GM18517 (cell line): ENCODE measurements at regions not wholly inside any gene's neighbourhood (a gene's known extent, or its start where the extent isn't known, plus 50 kb on each side); places are given as distances from the start of the nearest gene placed in this dataset.

Experiments used
- ATAC-seq: cut with Tn5 transposase; IDR thresholded peaks from one replicate; pipeline ENCODE4 v1.9.1; 2021; ENCODE audit warnings: mild to moderate bottlenecking, moderate library complexity; ENCODE audit not compliant: unreplicated experiment

DNA sequence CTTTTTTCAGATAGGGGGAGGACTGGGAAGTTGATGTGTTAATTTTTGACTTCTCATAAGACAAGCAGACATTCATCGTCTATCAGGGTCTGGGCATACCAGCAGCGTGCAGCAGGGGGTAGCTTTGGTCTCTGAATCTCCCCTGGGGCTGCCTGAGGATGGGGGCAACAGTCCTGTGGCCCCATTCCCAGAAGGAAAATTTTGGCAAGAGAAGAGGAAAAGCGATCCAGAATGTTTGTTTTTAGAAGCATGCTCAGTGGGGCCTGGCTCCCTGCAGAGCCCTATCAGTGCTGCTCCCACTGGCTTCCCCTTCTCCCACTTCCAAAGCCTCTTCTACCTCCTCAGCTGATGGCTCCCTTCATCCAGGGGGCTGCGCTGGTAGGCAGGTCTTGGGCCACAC is 194.8 kb upstream of the IL12B start:
- ATAC-seq: no peak

DNA sequence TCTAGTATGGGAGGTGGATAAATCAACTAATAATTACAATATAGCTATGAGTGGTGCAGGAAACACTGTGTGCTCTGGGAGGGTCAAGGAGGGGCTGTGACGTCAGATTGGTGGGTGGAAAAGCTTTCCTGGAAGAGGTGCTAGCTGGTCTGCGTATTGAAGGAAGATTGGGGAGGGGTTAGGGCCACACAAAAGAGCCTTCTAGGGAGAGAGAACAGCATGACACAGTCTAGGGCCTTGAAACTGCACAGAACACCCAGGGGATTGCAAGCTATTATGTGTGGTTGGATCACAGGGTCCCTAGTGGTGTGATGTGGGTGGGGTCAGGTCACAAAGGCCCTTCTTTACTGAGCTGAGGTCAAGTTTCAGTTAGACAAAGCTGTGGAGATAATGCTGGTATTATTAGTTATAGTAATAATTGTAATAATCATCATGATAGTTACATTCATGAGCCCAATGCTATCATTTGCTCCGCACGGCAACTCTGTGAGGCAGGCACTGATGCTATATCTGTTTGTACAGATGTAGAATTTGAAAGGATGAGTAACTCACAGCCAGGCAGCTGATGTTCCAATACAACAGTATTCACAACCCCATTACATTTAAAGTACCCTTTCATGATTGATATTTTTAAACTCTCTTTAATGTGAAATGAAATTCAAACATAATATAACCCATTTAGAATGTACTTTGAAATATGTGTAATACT is 197.4 kb upstream of the IL12B start:
- no peak for ATAC-seq

DNA sequence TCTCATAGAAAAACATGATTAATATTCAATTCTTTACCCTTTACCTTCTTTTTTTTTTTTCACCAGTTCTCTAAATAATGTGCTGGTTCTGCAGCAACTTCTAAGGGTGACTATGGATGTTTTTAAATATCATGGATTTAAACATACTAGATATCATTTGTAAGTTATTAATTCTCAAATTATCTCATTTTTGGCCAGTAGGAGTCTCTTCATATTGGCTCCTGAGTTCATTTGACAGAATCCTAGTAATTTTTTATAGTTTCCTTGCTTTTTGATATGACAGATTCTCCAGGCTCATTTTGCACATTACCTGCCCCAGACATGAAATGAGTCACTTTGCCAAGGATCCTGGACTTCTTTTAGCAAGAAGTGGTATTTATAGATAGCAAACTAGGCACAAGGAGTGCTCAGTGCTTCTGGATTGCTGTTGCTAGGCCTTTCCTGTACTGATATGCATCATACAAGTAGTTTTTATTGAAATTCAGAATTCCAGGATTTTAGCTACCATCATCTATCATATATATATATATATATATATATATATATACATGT is 201.3 kb upstream of the IL12B start:
- ATAC-seq: no peak

DNA sequence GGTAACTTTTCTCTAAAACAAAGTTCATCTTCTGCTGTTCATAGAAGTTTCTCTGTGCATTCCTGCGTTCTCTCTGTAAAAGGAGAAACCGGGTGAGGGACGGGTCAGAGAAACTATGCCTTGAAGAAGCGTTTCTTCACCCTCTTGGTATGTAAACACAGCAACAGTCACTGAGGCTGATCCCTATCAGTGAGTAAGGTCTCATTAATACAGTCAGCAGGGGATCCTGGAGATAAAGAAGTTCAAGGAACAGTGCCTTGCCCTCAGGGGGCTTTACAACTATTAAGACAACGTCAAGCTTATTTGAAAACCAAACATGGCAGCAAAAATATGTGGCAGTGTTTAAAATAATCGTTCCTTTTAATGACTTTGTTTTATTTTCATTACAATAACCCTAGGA is 202.9 kb upstream of the IL12B start:
- no peak for ATAC-seq

DNA sequence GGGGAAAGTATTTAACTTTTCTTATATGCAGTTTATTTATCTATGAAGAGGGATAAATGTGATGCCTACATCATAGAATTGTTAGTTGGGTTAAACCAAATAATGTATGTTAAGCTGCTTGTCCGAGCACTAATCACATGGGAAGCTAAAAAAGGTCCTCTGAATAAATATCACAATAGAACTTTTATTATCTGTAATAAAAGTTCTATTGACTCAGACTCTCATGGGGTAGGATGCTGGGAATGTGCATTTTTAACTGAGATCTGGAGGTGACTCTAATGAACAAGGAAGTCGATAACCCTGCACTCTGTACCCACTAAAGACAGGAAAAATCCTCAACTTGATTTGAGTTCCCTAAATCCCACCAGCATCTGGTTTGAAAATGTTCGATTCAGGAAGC is 205.9 kb upstream of the IL12B start:
- no peak for ATAC-seq

DNA sequence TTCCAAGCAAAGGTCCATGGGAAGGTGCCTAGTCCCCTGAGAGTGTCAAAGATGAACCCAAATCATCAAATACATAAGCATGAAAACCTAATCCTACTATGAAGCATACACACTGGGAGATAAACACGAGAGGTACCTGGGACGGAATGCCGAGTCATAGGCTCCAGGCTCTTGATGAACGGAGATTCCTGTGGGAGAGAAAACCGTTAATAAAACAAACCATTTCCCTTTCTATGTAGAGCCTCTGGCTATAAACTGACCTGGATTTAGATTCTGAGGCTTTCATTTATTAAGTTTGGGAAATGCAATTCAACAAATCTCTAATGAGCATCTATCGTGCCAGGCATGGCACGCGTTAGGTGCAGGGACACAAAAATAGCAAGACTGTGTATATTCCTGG is 206.4 kb upstream of the IL12B start:
- no peak for ATAC-seq

DNA sequence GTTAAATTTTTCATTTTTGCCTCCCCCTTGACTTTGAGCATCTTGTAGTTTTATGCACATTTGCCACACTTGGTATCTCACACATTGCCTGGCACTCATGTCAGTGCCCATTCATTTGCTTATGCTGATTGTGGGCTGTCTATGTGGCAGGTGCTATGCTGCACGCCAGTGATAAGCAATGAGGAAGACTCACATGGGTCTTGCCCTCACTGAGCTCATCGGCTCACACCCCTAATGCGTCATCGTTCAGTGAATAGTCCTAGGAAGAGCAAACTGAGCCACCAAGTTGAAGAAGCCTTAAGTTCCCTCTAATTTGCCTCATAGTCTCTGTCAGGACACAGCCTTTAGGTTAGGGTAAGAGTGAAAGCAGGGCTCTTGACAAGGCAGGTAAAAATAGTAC is 209.4 kb upstream of the IL12B start:
- no peak for ATAC-seq

DNA sequence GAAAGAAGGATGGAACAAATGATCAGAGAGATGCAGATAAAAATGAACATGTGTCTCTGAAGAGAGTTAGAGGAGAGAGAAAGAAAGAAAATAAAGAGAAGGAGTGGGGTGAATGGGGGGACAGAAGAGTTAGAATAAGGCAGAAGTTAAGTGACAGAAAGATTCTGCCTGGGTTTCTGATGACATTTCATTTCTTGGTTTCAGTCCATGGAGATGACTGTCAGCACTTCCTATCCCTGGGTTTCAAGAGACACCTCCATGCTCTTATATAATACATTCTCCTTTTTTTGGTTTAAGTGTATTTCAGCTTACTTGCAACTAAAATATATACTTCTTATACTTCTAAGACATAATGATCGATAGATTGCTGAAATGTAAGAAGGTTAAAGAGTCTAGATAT is 213.0 kb upstream of the IL12B start:
- no peak for ATAC-seq

DNA sequence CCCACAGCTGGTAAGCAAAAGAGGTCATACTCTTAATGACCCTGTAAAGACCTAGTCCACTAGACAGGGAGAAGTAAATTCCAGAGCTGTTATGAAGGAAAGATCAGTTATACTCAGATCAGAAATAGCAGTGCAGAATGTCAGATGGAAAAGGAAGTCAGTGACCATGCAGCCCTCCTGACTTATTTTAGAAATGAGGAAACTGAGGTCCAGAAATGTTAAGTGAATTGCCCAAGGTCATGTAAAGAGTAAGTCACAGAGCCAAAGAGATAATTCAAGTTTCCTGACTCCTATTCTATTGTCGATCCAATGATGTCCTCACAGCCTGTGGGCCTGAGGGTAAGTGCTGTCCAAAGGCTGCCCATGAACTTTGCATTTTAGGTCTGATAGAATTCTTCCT is 214.9 kb upstream of the IL12B start:
- ATAC-seq: no peak

DNA sequence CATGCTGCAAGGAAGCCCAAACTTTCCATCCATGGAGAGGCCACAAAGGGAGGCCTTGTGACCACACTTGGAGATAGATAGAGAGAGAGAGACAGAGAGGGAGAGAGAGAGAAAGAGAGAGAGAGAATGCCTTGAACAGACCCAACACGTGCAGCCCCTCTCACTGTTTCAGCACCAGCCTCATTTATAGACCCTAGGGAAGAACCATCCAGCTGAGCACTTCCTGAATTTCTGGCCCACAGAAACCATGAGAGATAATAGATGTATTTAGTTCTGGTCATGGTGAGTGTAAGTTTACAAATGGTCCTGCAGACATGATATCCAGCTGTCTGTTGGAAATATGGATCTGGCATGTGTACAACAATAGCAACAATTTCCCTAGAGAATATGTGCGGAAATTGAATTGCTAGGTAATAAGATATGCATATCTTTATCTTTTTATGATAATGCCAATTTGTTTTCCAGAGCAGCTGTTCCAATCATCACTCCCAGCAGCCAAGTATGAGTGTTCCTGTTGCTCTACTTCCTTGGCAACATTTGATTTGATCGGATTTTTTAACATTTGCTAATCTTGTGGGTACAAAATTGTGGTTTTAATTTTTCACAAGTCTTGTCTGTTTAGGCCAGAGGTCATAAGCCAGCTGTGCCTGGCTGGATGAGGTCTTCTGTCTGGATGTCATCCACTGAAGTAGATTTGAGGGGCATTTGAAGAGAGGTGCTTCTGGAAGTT is 217.3 kb upstream of the IL12B start:
- ATAC-seq: no peak

DNA sequence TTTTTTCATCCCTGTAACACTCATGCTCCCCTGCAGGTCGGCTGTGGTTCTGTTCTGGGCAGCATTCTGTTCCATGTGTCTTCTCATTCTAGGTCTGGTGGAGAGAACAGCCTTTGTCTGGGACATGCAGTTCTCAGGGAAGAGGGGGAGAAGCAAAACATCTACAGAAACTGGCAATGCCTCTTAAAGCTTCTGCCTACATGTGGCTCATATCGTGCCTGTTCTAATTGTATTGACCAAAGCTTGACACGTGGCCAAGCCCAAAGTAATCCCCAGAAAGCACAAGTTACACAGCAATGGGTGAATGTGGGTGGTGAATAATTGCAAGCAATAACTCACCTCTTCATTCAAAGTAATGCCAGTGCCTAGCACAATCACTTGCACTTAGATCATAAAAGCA is 218.2 kb upstream of the IL12B start:
- ATAC-seq: no peak

DNA sequence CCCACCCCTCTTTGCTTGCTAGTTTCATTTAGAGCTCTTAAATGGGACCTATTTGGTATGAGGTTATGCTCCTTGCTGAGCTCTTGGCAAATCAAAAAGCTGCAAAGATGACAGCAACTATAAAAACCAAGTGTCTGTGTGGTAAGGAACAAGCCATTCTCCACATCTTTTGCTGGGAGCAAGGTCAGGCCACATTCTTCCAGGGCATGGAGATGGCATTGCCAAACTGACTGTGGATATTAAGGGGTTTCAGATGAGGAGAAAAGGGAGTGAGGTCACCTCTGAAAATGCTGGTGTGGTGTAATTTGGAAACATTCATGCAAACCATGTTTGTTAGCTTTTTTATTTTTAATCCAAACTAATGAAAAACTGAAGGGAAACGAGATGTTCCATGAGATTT is 218.8 kb upstream of the IL12B start:
- no peak for ATAC-seq

DNA sequence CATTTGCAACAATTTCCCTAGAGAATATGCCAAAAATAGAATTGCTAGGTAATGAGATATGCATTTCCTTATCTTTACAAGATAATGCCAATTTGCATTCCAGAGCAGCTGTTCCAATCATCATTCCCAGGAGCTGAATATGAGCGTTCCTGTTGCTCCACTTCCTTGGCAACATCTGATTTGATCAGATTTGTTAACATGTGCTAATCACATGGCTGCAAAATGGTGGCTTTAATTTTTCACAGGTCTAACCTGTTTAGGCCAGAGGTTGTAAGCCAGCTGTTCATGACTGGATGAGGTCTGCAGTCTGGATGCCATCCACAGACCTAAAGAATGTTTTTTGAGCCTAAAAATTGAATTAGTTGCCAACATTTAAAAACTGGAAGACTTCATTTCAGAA is 220.7 kb upstream of the IL12B start:
- ATAC-seq: no peak

DNA sequence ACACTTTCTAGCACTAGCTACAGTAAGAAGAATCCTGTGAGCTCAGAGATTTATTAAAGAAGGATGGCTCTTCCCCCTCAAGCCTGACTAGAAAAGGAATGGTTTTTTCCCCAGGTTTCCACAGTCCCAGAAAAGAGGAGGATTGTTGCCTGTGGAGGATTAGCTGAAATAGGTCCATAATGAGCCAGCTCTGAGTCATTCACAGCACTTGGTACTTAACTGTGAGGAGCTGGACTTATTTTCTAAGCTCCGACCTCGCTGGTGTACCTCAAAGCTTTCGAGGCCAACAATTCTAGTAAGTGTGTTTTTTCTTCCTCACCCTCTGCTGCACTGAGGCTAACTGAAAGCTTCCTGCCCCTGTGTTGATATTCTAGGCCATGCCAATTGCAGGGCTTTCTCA is 222.5 kb upstream of the IL12B start:
- ATAC-seq: no peak

DNA sequence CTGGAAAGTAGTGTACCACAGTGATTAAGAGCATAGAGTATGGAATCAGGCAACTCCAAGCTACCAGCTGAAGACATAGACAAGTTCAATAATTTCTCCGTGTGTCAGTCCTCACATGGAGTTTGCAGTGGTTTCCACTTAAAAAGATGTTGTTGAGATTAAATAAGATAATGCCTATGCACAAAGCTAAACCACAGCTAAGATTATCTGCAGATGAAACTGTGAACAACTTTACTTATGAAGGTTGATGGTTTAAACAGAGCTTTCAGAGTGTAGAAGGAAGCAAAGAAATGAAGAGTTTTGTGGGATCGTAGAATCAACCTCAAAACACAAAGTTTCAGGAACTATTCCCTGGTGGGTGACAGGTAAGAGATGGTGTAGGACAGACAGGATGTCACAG is 223.5 kb upstream of the IL12B start:
- ATAC-seq: no peak

DNA sequence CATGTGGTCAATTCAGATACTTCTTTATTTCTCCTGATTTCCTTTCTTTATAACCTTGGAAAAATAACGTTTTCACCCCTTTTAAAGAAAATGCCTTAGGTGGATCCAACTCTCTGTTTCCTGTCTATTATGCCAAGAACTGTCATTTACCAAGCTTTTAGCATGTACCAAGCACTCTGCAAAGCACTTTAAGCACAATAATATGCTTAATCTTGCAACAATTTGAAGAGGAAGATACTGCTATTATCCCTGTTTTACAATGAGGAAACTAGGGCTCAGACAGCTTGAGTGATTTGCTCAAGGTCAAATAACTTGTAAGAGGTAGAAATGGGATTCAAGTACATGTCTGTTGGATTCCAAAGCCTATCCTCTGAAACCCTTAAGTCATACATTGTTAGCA is 224.8 kb upstream of the IL12B start:
- no peak for ATAC-seq

DNA sequence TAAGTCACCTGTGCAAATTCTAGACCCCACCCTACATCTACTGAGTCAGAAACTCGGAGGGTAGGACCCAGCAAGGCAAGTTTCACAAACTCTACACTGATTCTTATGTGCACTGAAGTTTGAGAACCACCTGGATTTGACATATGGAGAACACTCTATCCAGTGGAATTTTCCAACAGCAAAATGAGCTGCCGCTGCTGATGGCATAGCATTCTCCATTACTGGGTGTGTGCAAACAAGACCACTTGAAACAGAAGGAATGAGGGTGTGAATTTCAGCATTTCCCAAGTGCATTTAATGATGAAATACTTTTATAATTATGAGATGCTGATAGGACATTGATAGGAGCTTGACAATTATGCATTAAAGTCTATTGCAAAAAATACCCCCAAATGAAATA is 229.1 kb upstream of the IL12B start:
- ATAC-seq: no peak

DNA sequence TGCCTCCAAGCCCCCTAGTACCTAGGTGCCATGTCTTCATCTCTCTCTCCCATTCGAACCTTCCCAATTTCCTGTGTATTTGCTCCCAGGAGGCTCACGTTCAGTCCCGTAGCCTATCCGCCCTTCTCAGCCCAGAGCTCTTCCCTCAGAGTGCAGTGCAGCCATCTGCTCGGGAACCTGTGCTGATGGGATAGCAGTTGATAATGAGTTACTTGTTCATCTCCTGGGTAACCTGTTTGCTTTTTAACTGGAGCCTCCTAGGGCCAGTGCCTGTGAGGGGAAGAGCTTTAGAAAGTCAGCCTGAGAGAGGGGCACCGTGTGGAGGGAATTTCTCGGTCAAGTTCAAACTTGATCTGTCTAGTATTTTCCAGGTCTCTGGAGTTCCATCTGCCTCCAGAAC is 229.8 kb upstream of the IL12B start:
- no peak for ATAC-seq

DNA sequence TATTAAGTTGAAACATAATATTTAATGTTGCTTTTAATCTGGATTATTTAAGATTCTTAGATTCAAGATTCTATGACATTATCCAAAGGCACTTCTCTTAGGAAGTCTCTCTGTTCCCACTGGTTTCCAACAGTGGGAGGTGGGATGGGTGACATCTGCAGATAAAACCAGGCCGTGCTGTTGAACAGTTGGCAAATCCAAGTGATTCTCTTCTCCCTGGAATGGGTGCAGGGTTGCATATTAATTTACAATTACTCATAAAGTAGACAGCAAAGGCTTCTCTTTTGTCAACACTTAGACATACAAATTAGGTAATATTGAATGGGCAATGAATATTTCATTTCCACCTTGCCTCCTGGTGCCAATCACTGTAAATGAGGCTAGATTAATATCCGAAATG is 233.7 kb upstream of the IL12B start:
- no peak for ATAC-seq

DNA sequence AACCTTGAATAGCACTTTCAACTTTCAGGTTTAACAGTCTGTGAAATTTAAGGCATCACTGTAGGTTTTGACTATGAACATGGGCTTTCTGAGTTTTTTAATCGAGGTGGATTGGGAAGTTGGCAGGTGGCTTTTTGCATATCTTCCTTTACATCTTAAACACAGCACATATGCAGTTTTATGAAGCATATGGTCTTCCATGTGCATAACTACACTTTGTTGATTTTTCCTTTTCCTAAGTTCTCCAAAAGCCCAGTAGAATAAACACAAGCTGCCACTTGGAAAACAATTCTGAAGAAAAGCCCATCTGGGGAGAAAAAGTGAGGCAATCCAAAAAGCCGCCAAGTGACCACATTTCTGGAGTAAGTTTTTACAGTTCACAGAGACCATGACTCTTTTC is 236.5 kb upstream of the IL12B start:
- ATAC-seq: no peak

DNA sequence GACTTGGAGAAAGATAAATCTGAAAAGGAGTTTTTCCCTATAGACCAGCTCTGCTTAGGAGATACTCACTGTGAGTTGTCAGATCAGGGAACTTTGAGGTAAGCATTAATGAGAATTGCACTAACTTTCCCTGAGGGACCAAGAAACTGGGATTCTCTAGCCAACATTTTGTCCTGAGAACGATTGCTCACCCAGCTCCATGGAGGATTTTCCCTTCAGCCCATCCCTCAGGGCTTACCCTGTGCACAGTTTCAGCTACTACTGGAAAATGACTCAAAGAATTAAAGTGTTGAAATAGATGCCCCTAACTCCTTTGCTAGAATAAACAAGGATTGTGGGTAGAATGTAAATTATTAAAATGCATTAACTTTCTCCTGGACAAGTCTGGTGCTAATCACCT is 237.2 kb upstream of the IL12B start:
- no peak for ATAC-seq

DNA sequence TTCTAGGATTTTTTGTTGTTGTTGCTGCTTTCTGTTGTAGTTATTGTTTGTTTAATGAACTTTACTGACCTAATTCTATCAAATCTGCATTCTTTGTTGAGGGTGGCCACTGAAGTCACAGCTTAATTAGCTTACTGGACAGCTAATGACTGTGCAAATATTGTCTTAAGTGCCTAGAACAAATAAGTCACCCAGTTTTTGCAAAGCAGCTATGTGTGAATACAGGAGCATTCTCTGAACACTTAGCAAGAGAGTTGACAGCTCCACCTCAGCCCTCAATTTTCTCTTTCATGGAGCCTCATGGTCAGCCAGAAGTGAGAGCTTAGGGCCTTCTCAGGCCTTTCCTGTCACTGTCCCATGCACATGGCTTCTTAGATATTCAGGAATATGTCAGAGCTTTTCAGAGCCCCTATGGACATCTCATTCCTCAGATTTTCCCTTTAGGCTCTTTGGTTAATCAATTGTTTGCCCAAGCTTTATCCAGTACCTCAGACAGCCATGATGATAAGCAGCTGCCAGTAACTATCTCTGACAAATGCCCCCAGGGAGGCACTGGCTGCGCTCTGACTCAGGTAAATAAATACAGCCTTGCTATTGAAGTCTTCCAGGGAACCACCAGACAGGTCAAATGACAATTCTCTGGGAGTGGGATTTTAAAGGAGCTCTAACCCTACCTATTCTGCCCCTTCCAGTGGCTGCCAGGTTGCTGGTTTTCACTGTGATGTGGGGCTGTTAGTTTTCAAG is 241.4 kb upstream of the IL12B start:
- ATAC-seq: no peak
